Kidney capillary endothelial cell (primary cell): ENCODE measurements at regions not wholly inside any gene's neighbourhood (a gene's known extent, or its start where the extent isn't known, plus 50 kb on each side); places are given as distances from the start of the nearest gene placed in this dataset.
"Not testable (repeated sequence)": the region's sequence is repeated elsewhere in the genome, so short reads cannot be mapped to it uniquely, and the experiment has no call there.

ENCODE experiments used
- DNase-seq: peaks from one replicate; pipeline ENCODE4 v3.0.0-alpha.2; 2018; ENCODE audit warnings: low spot score

- no peak for DNase-seq
Observed at GRCh38 chr6:144476286-144476685, 191.2 kb downstream of the UTRN start.

- no peak for DNase-seq
Observed at GRCh38 chr6:144477396-144477795, 192.3 kb downstream of the UTRN start.

GRCh38 chr6:144477856-144478255, 192.7 kb downstream of the UTRN start:
- no peak for DNase-seq

GRCh38 chr6:144478483-144478882, 193.3 kb downstream of the UTRN start:
- no peak for DNase-seq

- DNase-seq: no peak
Observed at GRCh38 chr6:144479991-144480390, 194.9 kb downstream of the UTRN start.

GRCh38 chr6:144480473-144480872, 195.3 kb downstream of the UTRN start:
- DNase-seq: no peak

- DNase-seq: no peak
Observed at GRCh38 chr6:144481527-144481926, 196.4 kb downstream of the UTRN start.

GRCh38 chr6:144482142-144482541, 197.0 kb downstream of the UTRN start:
- peak; percentile 68 for DNase-seq

GRCh38 chr6:144485531-144485930, 200.4 kb downstream of the UTRN start:
- no peak for DNase-seq

- DNase-seq: no peak
Observed at GRCh38 chr6:144488590-144488989, 203.5 kb downstream of the UTRN start.

- DNase-seq: no peak
Observed at GRCh38 chr6:144493035-144493910, 208.1 kb downstream of the UTRN start.

- not testable (repeated sequence) for DNase-seq
Observed at GRCh38 chr6:144495076-144495475, 209.9 kb downstream of the UTRN start.

GRCh38 chr6:144497650-144498049, 212.5 kb downstream of the UTRN start:
- no peak for DNase-seq

- DNase-seq: no peak
Observed at GRCh38 chr6:144500892-144501291, 215.8 kb downstream of the UTRN start.

GRCh38 chr6:144505214-144505613, 220.1 kb downstream of the UTRN start:
- DNase-seq: not testable (repeated sequence)

GRCh38 chr6:144506051-144506450, 220.9 kb downstream of the UTRN start:
- DNase-seq: not testable (repeated sequence)

- not testable (repeated sequence) for DNase-seq
Observed at GRCh38 chr6:144507772-144508312, 222.7 kb downstream of the UTRN start.

GRCh38 chr6:144510859-144511258, 225.7 kb downstream of the UTRN start:
- DNase-seq: no peak

- DNase-seq: no peak
Observed at GRCh38 chr6:144515761-144516160, 230.6 kb downstream of the UTRN start.

GRCh38 chr6:144519426-144519825, 234.3 kb downstream of the UTRN start:
- DNase-seq: no peak

- DNase-seq: no peak
Observed at GRCh38 chr6:144528743-144529425, 243.7 kb downstream of the UTRN start.

- DNase-seq: no peak
Observed at GRCh38 chr6:144530118-144530517, 245.0 kb downstream of the UTRN start.

GRCh38 chr6:144532238-144532637, 247.1 kb downstream of the UTRN start:
- not testable (repeated sequence) for DNase-seq
